ENCODE measurements at regions not wholly inside any gene's neighbourhood (a gene's known extent, or its start where the extent isn't known, plus 50 kb on each side); places are given as distances from the start of the nearest gene placed in this dataset.

- Histone ChIP-seq H3K36me3 (no peaks in the 10 kb centered on the region), H3K27me3 (no peaks in the 10 kb centered on the region), H3K9me3 (no peaks in the 10 kb centered on the region; the same call in 1 of the 2 replicates), H3K4me3 (ENCODE audit: low read depth, low read length) (no peak overlapping the region), H3K4me1 (no peaks in the 10 kb centered on the region)
- TF ChIP-seq CTCF (IDR thresholded peaks at IDR 0.05; ENCODE audit: low read depth, low read length): no peak
- no peak for DNase-seq
These were observed 479.8 kb upstream of the IMPG1 start for GRCh38 chr6:76552268-76552667.

DNA sequence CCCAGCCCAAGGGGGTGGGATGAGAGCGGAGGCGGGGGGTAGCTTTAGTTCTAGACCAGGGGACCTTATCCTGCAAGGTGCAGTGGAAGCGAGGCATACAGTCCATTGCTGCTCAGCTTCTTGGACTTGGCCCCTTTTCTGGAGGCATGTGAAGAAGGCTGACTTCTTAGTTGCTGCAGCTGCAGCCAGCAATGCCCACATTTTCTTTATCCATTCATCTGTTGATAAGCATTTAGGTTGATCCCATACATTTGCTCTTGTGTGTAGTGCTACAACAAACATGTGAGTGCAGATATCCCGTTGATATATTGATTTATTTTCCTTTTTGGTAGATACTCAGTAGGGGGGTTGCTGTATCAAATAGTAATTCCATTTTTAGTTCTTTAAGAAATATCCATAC, 461.2 kb upstream of the IMPG1 start:
- Histone ChIP-seq H3K4me1 (no peaks in the 10 kb centered on the region), H3K4me3 (ENCODE audit: low read depth, low read length) (no peak overlapping the region), H3K27me3 (no peaks in the 10 kb centered on the region), H3K9me3 (0 out of 2 replicates have a peak, but pooled peaks cover 4% of the 10 kb centered on the region), H3K36me3 (no peaks in the 10 kb centered on the region)
- TF ChIP-seq CTCF (IDR thresholded peaks at IDR 0.05; ENCODE audit: low read depth, low read length): no peak
- no peak for DNase-seq

- H3K4me3 ChIP-seq (ENCODE audit: low read depth, low read length): no peak overlapping the region
These were observed 460.2 kb upstream of the IMPG1 start for GRCh38 chr6:76532647-76533046.

GRCh38 chr6:76518443-76518842, 446.0 kb upstream of the IMPG1 start:
- no peaks in the 10 kb centered on the region for H3K9me3 ChIP-seq
- H3K4me3 ChIP-seq (ENCODE audit: low read depth, low read length): no peak overlapping the region
- no peak for TF ChIP-seq CTCF (IDR thresholded peaks at IDR 0.05; ENCODE audit: low read depth, low read length)
- H3K36me3 ChIP-seq: no peaks in the 10 kb centered on the region
- H3K4me1 ChIP-seq: no peaks in the 10 kb centered on the region
- H3K27me3 ChIP-seq: no peaks in the 10 kb centered on the region
- no peak for DNase-seq

More at GRCh38 chr6:76532647-76533046, 460.2 kb upstream of the IMPG1 start:
- H3K4me1 ChIP-seq: no peaks in the 10 kb centered on the region
- no peak for DNase-seq
- no peak for TF ChIP-seq CTCF (IDR thresholded peaks at IDR 0.05; ENCODE audit: low read depth, low read length)
- H3K9me3 ChIP-seq: 0 out of 2 replicates have a peak, but pooled peaks cover 2% of the 10 kb centered on the region
- no peaks in the 10 kb centered on the region for H3K36me3 ChIP-seq
- no peaks in the 10 kb centered on the region for H3K27me3 ChIP-seq

GRCh38 chr6:76516924-76517323, 444.5 kb upstream of the IMPG1 start:
- Histone ChIP-seq H3K4me3 (ENCODE audit: low read depth, low read length) (no peak overlapping the region), H3K4me1 (no peaks in the 10 kb centered on the region)

GRCh38 chr6:76510489-76510888, 438.0 kb upstream of the IMPG1 start:
- no peak for TF ChIP-seq CTCF (IDR thresholded peaks at IDR 0.05; ENCODE audit: low read depth, low read length)
- H3K36me3 ChIP-seq: no peaks in the 10 kb centered on the region

More at GRCh38 chr6:76516924-76517323, 444.5 kb upstream of the IMPG1 start:
- Histone ChIP-seq H3K9me3 (no peaks in the 10 kb centered on the region), H3K27me3 (no peaks in the 10 kb centered on the region), H3K36me3 (no peaks in the 10 kb centered on the region)
- TF ChIP-seq CTCF (IDR thresholded peaks at IDR 0.05; ENCODE audit: low read depth, low read length): no peak
- DNase-seq: no peak

More at GRCh38 chr6:76510489-76510888, 438.0 kb upstream of the IMPG1 start:
- no peaks in the 10 kb centered on the region for H3K27me3 ChIP-seq
- H3K4me1 ChIP-seq: no peaks in the 10 kb centered on the region
- no peaks in the 10 kb centered on the region for H3K9me3 ChIP-seq
- no peak overlapping the region for H3K4me3 ChIP-seq (ENCODE audit: low read depth, low read length)
- DNase-seq: no peak

Measured in BE2C (cell line).